GM12878 (cell line): ENCODE measurements at regions not wholly inside any gene's neighbourhood (a gene's known extent, or its start where the extent isn't known, plus 50 kb on each side); places are given as distances from the start of the nearest gene placed in this dataset.
A peak's percentile ranks its signal among the peaks of the same experiment; 100 is the strongest.

Source experiments
- ATAC-seq: fragments of 200-7000 bp; cut with Tn5 transposase; 3 replicates; pipeline ENCODE4 v1.9.1; 2020; ENCODE audit warnings: mild to moderate bottlenecking, moderate library complexity
- BruUV-seq: library from RNA; stranded (reverse); fragments of 400-500 nt; replicated peaks from 2 replicates; lab custom pipeline; 2021; lab: Mats Ljungman, UMichigan
- CTCF ChIA-PET: fragments of 300-600 bp; sonication (Branson Sonifier 250); formaldehyde crosslinking; extraction: SDS; loops from one replicate; lab custom pipeline; 2021; ENCODE audit warnings: inconsistent platforms; lab: Yijun Ruan, JAX
- POLR2A ChIA-PET: fragments of 350-600 bp; formaldehyde crosslinking; extraction: SDS; loops from one replicate; lab custom pipeline; 2021; ENCODE audit warnings: inconsistent platforms; lab: Charles Lee
- RAD21 ChIA-PET: fragments of 300-600 bp; sonication (Branson Sonifier 250); formaldehyde crosslinking; loops from one replicate; lab custom pipeline; 2023; ENCODE audit warnings: antibody characterized with exemption; ENCODE audit not compliant: unreplicated experiment; lab: Charles Lee
- SMC1A ChIA-PET: fragments of 300-600 bp; sonication (Branson Sonifier 250); formaldehyde crosslinking; loops from one replicate; lab custom pipeline; 2023; ENCODE audit not compliant: unreplicated experiment, uncharacterized antibody; lab: Charles Lee
- DNase-seq: peaks from one replicate; pipeline ENCODE4 v3.0.0-alpha.2; 2011; ENCODE audit warnings: low read depth, low spot score
- FAIRE-seq: peaks from 3 replicates; lab custom pipeline; 2011; peaks lifted over from hg19 to GRCh38; lab: Jason Lieb, UNC
- H2AFZ ChIP-seq: 2 replicates; pipeline ENCODE4 v1.6.0; 2011; ENCODE audit warnings: low read depth, low read length, control low read depth; ENCODE audit not compliant: control insufficient read depth
- H3K27ac ChIP-seq: 2 replicates; pipeline ENCODE4 v1.5.1; 2011; ENCODE audit warnings: control low read depth; ENCODE audit not compliant: control insufficient read depth, insufficient read depth
- H3K27me3 ChIP-seq, 2 experiments: replicated peaks in 1 of 2; 2 replicates each; pipeline versions ENCODE4 v1.6.0 to v1.6.1; 2011; ENCODE audit warnings: low read length in 1 of 2; ENCODE audit not compliant: control insufficient read depth in 2 of 2, insufficient read depth in 2 of 2
- H3K36me3 ChIP-seq, 2 experiments: 2 replicates each; pipeline ENCODE4 v1.5.1; 2011; ENCODE audit warnings: low read length in 1 of 2; ENCODE audit not compliant: control insufficient read depth in 2 of 2, insufficient read depth in 2 of 2
- H3K4me1 ChIP-seq: 2 replicates; pipeline ENCODE4 v1.6.1; 2011; ENCODE audit warnings: mild to moderate bottlenecking, low read length, moderate library complexity, mixed read lengths; ENCODE audit not compliant: control insufficient read depth, insufficient read depth
- H3K4me2 ChIP-seq: 2 replicates; pipeline ENCODE4 v1.6.0; 2011; ENCODE audit warnings: control low read depth; ENCODE audit not compliant: control insufficient read depth, insufficient read depth
- H3K4me3 ChIP-seq: fragments of 200-600 bp; sonication (generic); 2 replicates; pipeline ENCODE4 v1.5.1; 2016
- H3K79me2 ChIP-seq: 2 replicates; pipeline ENCODE4 v1.6.0; 2011; ENCODE audit warnings: low read length; ENCODE audit not compliant: control insufficient read depth, insufficient read depth
- H3K9ac ChIP-seq: 2 replicates; pipeline ENCODE4 v1.8.0; 2011; ENCODE audit warnings: low read length, control low read depth, mixed read lengths; ENCODE audit not compliant: control insufficient read depth, insufficient read depth
- H3K9me3 ChIP-seq: replicated peaks from 3 replicates; pipeline ENCODE4 v1.5.1; 2011; ENCODE audit warnings: mild to moderate bottlenecking, low read length; ENCODE audit not compliant: control insufficient read depth, insufficient read depth
- H4K20me1 ChIP-seq: 2 replicates; pipeline ENCODE4 v1.6.0; 2011; ENCODE audit not compliant: control insufficient read depth, insufficient read depth
- ATF3 ChIP-seq: IDR thresholded peaks from 2 replicates; pipeline ENCODE4 v1.6.1; 2011; ENCODE audit warnings: low read depth, mild to moderate bottlenecking, low read length, moderate library complexity, borderline replicate concordance; ENCODE audit errors: extremely low read depth
- JUND ChIP-seq: IDR thresholded peaks from 2 replicates; pipeline ENCODE4 v1.6.1; 2012; ENCODE audit warnings: low read depth, mild to moderate bottlenecking, low read length, improper control_type of control experiment, moderate library complexity
- MTA3 ChIP-seq: IDR thresholded peaks from 2 replicates; pipeline ENCODE4 v1.6.1; 2012; ENCODE audit warnings: low read length, inconsistent platforms, borderline replicate concordance
- POU2F2 ChIP-seq: IDR thresholded peaks from 3 replicates; pipeline ENCODE4 v1.6.1; 2011; ENCODE audit warnings: low read depth, mild to moderate bottlenecking, low read length, borderline replicate concordance
- SMAD1 ChIP-seq: fragments of 450-650 bp; IDR thresholded peaks from 2 replicates; pipeline ENCODE4 v1.6.1; 2018; ENCODE audit warnings: mild to moderate bottlenecking, low read depth; ENCODE audit not compliant: partially characterized antibody
- TCF12 ChIP-seq: IDR thresholded peaks from 2 replicates; pipeline ENCODE4 v1.6.1; 2011; ENCODE audit warnings: low read depth, mild to moderate bottlenecking, low read length
- WRNIP1 ChIP-seq: IDR thresholded peaks from 2 replicates; pipeline ENCODE4 v1.6.1; 2011; ENCODE audit warnings: low read depth, low read length, improper control_type of control experiment, borderline replicate concordance
- YBX1 ChIP-seq: fragments of 450-650 bp; IDR thresholded peaks from 2 replicates; pipeline ENCODE4 v1.6.1; 2016; ENCODE audit warnings: antibody characterized with exemption
- ZNF274 ChIP-seq: IDR thresholded peaks from one replicate; pipeline ENCODE4 v1.8.0; 2011; ENCODE audit not compliant: insufficient read length, insufficient read depth
- WGBS: methylation state at CpG from one replicate; pipeline ENCODE4 v1.1.6; 2016; ENCODE audit warnings: low lambda C conversion rate; ENCODE audit not compliant: insufficient replicate concordance, insufficient coverage; ENCODE audit errors: missing lambda C conversion rate; 5-methylcytosine and 5-hydroxymethylcytosine counted together
- in situ Hi-C: fragments of 300-500 bp; cut with MboI; formaldehyde crosslinking; loops from 9 replicates; pipeline ENCODE4 v1.14.3; 2018; ENCODE audit warnings: mixed read lengths
- intact Hi-C: fragments of 100-400 bp; cut with micrococcal nuclease; formaldehyde crosslinking; loops from one replicate; pipeline ENCODE4 v1.14.2; 2022; ENCODE audit not compliant: unreplicated experiment

DNA sequence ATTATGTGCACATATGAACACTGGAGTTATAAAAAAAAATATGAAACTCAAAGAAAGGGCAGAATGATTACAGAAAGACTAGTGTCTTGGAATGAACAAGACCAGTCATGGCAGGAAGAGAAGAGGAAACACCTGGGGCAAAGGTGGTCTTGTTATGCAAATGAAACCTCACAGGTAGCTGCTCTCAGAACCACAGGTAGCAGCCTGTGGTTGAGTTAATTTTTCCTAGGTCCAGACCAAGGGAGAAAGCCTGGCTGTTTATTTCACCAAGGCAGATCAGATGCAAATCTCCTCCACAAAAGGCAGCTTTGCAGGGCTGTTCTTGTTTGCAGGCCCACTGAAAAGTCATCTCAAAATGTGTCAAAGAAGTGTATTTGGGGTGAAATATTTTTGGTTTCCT, 785.8 kb downstream of the RNF144A start:
- Histone ChIP-seq H3K4me3 (no peak overlapping the region), H3K9ac (no peak overlapping the region), H3K9me3 (no peaks in the 10 kb centered on the region; the same call in 2 of the 3 replicates), H3K27me3 (no peaks in the 10 kb centered on the region), H3K27ac (no peak overlapping the region), H3K4me1 (no peaks in the 10 kb centered on the region), H3K79me2 (no peaks in the 10 kb centered on the region), H2AFZ (no peak overlapping the region), H4K20me1 (no peaks in the 10 kb centered on the region), H3K4me2 (no peak overlapping the region; the same call in 1 of the 2 replicates), H3K36me3 (no peaks in the 10 kb centered on the region)
- RAD21 ChIA-PET, result interaction anchor here (1.4 to 1.8 kb wide), 3 partner anchors 19 to 123 kb away, joined by 3 to 8 read pairs (median 4); no protein-coding TSS in a partner anchor
- no TSS peak for BruUV-seq
- TF ChIP-seq POU2F2, result peak; percentile 45; the same call in 1 of the 3 replicates
- TF ChIP-seq JUND, result no peak
- TF ChIP-seq TCF12, result no peak
- no peak for TF ChIP-seq YBX1
- POLR2A ChIA-PET, result interaction anchor here (0.7 kb wide), 1 partner anchor 244 kb away, joined by 4 read pairs; no protein-coding TSS in a partner anchor
- no peak for FAIRE-seq
- intact Hi-C loops, result no loop called here
- ATAC-seq, result peak; percentile 61
- SMC1A ChIA-PET, result interaction anchor here (0.6 to 2.4 kb wide), 11 partner anchors 8 to 229 kb away, joined by 3 to 7 read pairs (median 4); no protein-coding TSS in a partner anchor
- CTCF ChIA-PET, result interaction anchor here (0.9 to 1.2 kb wide), 3 partner anchors 13 to 32 kb away, joined by 3 to 4 read pairs (median 3); no protein-coding TSS in a partner anchor
- in situ Hi-C loops, result no loop called here
- no peak for DNase-seq

GRCh38 chr2:7703543-7704144, 786.4 kb downstream of the RNF144A start:
- H3K4me2 ChIP-seq, result no peak overlapping the region
- CTCF ChIA-PET, result interaction anchor here (0.9 to 1.4 kb wide), 5 partner anchors 10 to 35 kb away, joined by 3 to 4 read pairs (median 3); no protein-coding TSS in a partner anchor
- no peaks in the 10 kb centered on the region for H3K79me2 ChIP-seq
- no peaks in the 10 kb centered on the region for H4K20me1 ChIP-seq
- no peak overlapping the region for H3K9ac ChIP-seq
- FAIRE-seq, result no peak
- no peaks in the 10 kb centered on the region for H3K4me1 ChIP-seq
- no peak for DNase-seq
- 10% methylated on average over 5 of the region's 5 CpGs for WGBS
- SMC1A ChIA-PET, result interaction anchor here (0.7 to 2.4 kb wide), 9 partner anchors 9 to 230 kb away, joined by 3 to 7 read pairs (median 4); no protein-coding TSS in a partner anchor
- intact Hi-C loops, result no loop called here
- H3K27ac ChIP-seq, result no peak overlapping the region
- RAD21 ChIA-PET, result interaction anchor here (0.6 to 1.8 kb wide), 6 partner anchors 8 to 122 kb away, joined by 3 to 8 read pairs (median 3); no protein-coding TSS in a partner anchor
- no peaks in the 10 kb centered on the region; the same call in 2 of the 3 replicates for H3K9me3 ChIP-seq
- in situ Hi-C loops, result no loop called here
- no peaks in the 10 kb centered on the region for H3K36me3 ChIP-seq
- no peak overlapping the region for H3K4me3 ChIP-seq
- no peaks in the 10 kb centered on the region for H3K27me3 ChIP-seq
- peak; percentile 50 for ATAC-seq
- TF ChIP-seq MTA3 (no peak), SMAD1 (no peak), WRNIP1 (no peak), ATF3 (no peak), ZNF274 (no peak)
- H2AFZ ChIP-seq, result no peak overlapping the region
- POLR2A ChIA-PET, result no interaction called here
- no TSS peak for BruUV-seq
